ENCODE measurements at regions not wholly inside any gene's neighbourhood (a gene's known extent, or its start where the extent isn't known, plus 50 kb on each side); places are given as distances from the start of the nearest gene placed in this dataset.

DNA sequence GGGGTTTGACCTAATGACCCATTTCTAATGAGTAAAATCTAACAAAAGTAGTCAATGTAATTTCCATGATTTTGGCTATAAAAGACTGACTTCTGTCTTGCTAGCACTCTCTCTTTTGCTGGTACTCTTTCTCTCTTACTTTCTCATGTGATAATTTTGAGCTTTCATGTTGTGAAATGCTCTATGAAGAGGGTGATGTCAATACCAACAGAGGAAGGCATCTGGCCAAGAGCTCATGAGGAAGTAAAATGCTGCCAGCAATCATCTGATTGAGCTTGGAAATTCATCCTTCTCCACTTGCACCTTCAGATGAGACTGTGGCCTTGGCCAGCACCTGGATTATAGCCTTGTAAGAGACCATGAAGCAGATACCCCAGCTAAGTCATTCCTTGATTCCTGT, 347.7 kb downstream of the HS3ST1 start:
- Histone ChIP-seq H3K27ac (no peak overlapping the region), H3K9me3 (no peaks in the 10 kb centered on the region), H3K4me1 (no peaks in the 10 kb centered on the region), H3K27me3 (no peaks in the 10 kb centered on the region), H3K36me3 (no peaks in the 10 kb centered on the region), H3K4me3 (no peak overlapping the region)
- DNase-seq, result no peak
- no peak for TF ChIP-seq POLR2A (IDR thresholded peaks at IDR 0.05)
- TF ChIP-seq, protein P1, sequence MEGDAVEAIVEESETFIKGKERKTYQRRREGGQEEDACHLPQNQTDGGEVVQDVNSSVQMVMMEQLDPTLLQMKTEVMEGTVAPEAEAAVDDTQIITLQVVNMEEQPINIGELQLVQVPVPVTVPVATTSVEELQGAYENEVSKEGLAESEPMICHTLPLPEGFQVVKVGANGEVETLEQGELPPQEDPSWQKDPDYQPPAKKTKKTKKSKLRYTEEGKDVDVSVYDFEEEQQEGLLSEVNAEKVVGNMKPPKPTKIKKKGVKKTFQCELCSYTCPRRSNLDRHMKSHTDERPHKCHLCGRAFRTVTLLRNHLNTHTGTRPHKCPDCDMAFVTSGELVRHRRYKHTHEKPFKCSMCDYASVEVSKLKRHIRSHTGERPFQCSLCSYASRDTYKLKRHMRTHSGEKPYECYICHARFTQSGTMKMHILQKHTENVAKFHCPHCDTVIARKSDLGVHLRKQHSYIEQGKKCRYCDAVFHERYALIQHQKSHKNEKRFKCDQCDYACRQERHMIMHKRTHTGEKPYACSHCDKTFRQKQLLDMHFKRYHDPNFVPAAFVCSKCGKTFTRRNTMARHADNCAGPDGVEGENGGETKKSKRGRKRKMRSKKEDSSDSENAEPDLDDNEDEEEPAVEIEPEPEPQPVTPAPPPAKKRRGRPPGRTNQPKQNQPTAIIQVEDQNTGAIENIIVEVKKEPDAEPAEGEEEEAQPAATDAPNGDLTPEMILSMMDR (IDR thresholded peaks at IDR 0.05), result no peak

DNA sequence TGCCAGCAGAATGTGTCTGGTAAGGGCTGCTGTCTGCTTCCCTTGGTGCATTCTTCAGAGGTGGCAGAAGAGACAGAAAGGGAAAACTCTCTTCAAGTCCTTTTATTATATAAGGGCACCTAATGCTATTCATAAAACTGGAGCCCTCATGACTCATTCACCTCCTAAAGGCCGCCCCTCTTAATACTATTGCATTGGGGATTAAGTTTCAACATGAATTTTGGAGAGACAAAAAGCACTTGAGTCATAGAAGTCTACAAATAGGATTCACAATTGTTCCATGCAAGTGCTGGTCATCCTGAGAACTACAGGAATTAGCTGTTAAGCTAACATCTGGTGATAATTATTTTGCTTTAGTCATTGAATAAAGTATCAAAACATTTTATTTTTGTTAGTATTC, 349.5 kb downstream of the HS3ST1 start:
- no peak for DNase-seq
- TF ChIP-seq POLR2A (IDR thresholded peaks at IDR 0.05), result no peak
- TF ChIP-seq, protein P1 (IDR thresholded peaks at IDR 0.05), result no peak
- H3K9me3 ChIP-seq, result no peaks in the 10 kb centered on the region
- H3K4me3 ChIP-seq, result no peak overlapping the region
- H3K4me1 ChIP-seq, result no peaks in the 10 kb centered on the region
- H3K27me3 ChIP-seq, result no peaks in the 10 kb centered on the region
- H3K36me3 ChIP-seq, result no peaks in the 10 kb centered on the region
- no peak overlapping the region for H3K27ac ChIP-seq

DNA sequence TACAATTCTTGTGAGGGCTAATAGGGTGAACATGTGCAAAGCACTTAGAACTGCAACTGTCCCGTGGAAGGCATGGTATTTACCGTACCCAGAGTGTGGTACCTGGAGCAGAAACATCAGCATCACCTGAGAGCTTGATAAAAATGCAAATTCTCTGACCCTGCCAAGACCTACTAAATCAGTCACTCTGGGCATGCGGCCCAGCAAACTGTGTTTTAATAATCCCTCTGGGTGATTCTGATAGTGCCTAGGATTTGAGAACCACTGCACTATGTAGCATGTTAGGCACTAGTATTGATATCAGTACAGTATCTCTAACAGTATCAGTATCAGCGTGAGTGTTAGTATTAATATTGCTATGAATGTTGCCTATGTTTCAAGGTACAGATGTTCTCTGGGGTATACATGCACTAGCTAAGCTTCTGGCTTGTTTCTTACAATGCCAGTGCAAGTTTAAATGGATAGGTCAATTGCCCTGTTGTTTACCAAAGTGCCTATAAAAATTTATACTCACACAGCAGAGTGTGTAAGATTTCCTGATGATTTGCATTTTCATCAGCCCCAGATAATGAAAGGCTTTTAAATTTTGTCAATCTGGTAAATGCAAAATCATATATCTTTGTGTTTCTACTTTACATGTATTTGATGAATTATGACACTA, 354.0 kb downstream of the HS3ST1 start:
- no peak for TF ChIP-seq POLR2A (IDR thresholded peaks at IDR 0.05)
- TF ChIP-seq, protein P1 (IDR thresholded peaks at IDR 0.05), result no peak
- Histone ChIP-seq H3K4me3 (no peak overlapping the region), H3K27ac (no peak overlapping the region), H3K4me1 (no peaks in the 10 kb centered on the region), H3K9me3 (no peaks in the 10 kb centered on the region), H3K27me3 (no peaks in the 10 kb centered on the region), H3K36me3 (no peaks in the 10 kb centered on the region)
- DNase-seq, result no peak

DNA sequence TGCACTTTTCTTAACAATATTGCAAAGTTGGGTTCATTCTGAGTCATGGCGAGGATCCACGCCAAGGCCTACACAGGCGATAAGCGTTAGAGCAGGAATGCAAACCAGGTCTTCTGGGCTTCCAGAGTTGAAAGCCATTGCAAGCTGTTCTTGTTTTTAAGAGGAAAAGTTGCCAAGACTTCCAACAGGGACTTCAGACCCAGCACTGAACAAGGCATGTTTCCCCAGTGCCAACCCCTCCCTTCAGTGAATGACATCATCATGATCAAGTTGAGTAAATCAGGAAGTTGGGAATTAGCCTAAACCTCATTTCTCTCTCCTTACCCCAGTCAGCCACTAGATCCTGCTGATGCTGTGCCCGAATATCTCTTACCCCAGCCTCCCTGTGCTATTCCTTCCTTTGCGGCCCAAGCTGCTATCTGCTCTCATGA, 355.1 kb downstream of the HS3ST1 start:
- no peak overlapping the region for H3K27ac ChIP-seq

DNA sequence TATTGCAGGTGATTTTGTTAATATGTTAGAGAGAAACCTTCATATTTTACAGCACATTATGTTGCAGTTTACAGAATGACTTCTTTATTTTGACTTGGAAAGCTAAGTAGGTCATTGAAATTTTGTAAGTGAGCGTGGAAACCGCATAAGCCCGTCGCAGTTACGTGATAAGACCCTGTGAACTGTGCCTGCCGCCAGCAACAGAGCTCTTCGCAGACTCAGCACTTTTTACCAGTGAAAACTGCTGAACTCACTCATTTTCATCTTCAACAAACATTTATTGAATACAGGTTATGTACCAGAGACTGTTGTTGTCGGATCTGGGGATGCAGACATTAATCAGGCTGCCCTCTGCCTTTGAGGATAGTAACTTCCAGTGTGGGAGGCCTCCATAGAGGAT, 355.7 kb downstream of the HS3ST1 start:
- H3K27ac ChIP-seq, result no peak overlapping the region
- H3K27me3 ChIP-seq, result no peaks in the 10 kb centered on the region
- no peak for TF ChIP-seq POLR2A (IDR thresholded peaks at IDR 0.05)
- H3K4me3 ChIP-seq, result no peak overlapping the region
- no peak for DNase-seq
- H3K4me1 ChIP-seq, result no peaks in the 10 kb centered on the region
- no peaks in the 10 kb centered on the region for H3K36me3 ChIP-seq
- H3K9me3 ChIP-seq, result no peaks in the 10 kb centered on the region

More for the DNA sequence above, 355.1 kb downstream of the HS3ST1 start:
- Histone ChIP-seq H3K36me3 (no peaks in the 10 kb centered on the region), H3K27me3 (no peaks in the 10 kb centered on the region), H3K9me3 (no peaks in the 10 kb centered on the region), H3K4me1 (no peaks in the 10 kb centered on the region), H3K4me3 (no peak overlapping the region)
- TF ChIP-seq, protein P1 (IDR thresholded peaks at IDR 0.05), result no peak
- TF ChIP-seq POLR2A (IDR thresholded peaks at IDR 0.05), result no peak
- no peak for DNase-seq

DNA sequence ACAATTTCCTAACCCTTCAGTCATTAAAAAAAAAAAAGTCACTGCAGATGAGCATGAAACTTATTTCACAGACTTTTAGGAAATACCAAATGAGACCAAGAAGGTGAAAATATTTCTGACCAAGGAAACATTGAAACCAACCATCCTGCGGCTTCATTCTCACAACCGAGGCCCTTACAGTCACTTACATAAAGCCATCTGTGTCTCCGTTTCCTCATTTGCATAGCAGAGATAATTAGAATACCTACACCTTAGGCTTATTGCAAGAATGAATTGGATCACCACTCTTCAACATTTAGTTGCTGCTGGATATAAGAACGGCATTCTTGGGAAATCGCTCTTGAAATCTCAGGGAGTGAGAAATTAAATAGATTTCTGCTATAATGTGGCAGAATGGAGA, 356.2 kb downstream of the HS3ST1 start:
- H3K36me3 ChIP-seq, result no peaks in the 10 kb centered on the region
- H3K27me3 ChIP-seq, result no peaks in the 10 kb centered on the region
- no peaks in the 10 kb centered on the region for H3K9me3 ChIP-seq
- H3K4me1 ChIP-seq, result no peaks in the 10 kb centered on the region
- DNase-seq, result no peak
- TF ChIP-seq, protein P1 (IDR thresholded peaks at IDR 0.05), result no peak
- no peak for TF ChIP-seq POLR2A (IDR thresholded peaks at IDR 0.05)
- H3K27ac ChIP-seq, result no peak overlapping the region
- H3K4me3 ChIP-seq, result no peak overlapping the region
